Liver (tissue), 7 donors: ENCODE measurements at regions not wholly inside any gene's neighbourhood (a gene's known extent, or its start where the extent isn't known, plus 50 kb on each side); places are given as distances from the start of the nearest gene placed in this dataset.
A peak's percentile ranks its signal among the peaks of the same experiment; 100 is the strongest.

Experiments used
- DNase-seq: peaks from one replicate; pipeline ENCODE4 v3.0.0-alpha.2; 2017; ENCODE audit warnings: low spot score
- H3K27ac ChIP-seq, 2 donors: one replicate each; pipeline ENCODE4 v1.7.0; 2013; ENCODE audit warnings: inconsistent platforms in 2 of 2, low read length in 2 of 2, control low read depth in 1 of 2, low read depth in 1 of 2, mild to moderate bottlenecking in 1 of 2
- H3K27me3 ChIP-seq, 4 donors: one replicate each; pipeline versions ENCODE4 v1.6.1 to v1.7.0; 2013; ENCODE audit warnings: low read length in 3 of 4, inconsistent platforms in 1 of 4, mild to moderate bottlenecking in 1 of 4, moderate library complexity in 1 of 4; ENCODE audit not compliant: control insufficient read depth in 4 of 4, insufficient read depth in 4 of 4
- H3K36me3 ChIP-seq, 4 donors: one replicate each; pipeline versions ENCODE4 v1.6.1 to v1.7.0; 2013; ENCODE audit warnings: low read length in 3 of 4, mild to moderate bottlenecking in 3 of 4, low read depth in 1 of 4, moderate library complexity in 1 of 4; ENCODE audit not compliant: control insufficient read depth in 4 of 4, insufficient read depth in 3 of 4
- H3K4me1 ChIP-seq, 4 donors: one replicate each; pipeline versions ENCODE4 v1.6.1 to v1.7.0; 2013; ENCODE audit warnings: low read length in 3 of 4, mild to moderate bottlenecking in 3 of 4, moderate library complexity in 1 of 4; ENCODE audit not compliant: control insufficient read depth in 4 of 4, insufficient read depth in 4 of 4
- H3K4me3 ChIP-seq, 3 donors: one replicate each; pipeline versions ENCODE4 v1.6.1 to v1.7.0; 2013; ENCODE audit warnings: low read length in 3 of 3, control low read depth in 1 of 3, low read depth in 1 of 3, mild to moderate bottlenecking in 1 of 3
- H3K9ac ChIP-seq, 2 donors: one replicate each; pipeline ENCODE4 v1.7.0; 2013; ENCODE audit warnings: low read length in 2 of 2, mild to moderate bottlenecking in 2 of 2, moderate library complexity in 2 of 2, control low read depth in 1 of 2, low read depth in 1 of 2
- H3K9me3 ChIP-seq, 4 donors: one replicate each; pipeline versions ENCODE4 v1.6.1 to v1.7.0; 2013; ENCODE audit warnings: low read length in 3 of 4; ENCODE audit not compliant: control insufficient read depth in 4 of 4
- EGR1 ChIP-seq, 2 donors: IDR thresholded peaks; 2 replicates each; pipeline ENCODE4 v1.6.1; 2016 to 2018; ENCODE audit warnings: antibody characterized with exemption in 2 of 2, low read depth in 2 of 2
- FOXA1 ChIP-seq: IDR thresholded peaks from 2 replicates; pipeline ENCODE4 v1.6.1; 2016; ENCODE audit warnings: antibody characterized with exemption
- FOXA2 ChIP-seq: IDR thresholded peaks from 2 replicates; pipeline ENCODE4 v1.6.1; 2016; ENCODE audit warnings: antibody characterized with exemption
- GABPA ChIP-seq, 2 donors: IDR thresholded peaks in 1 of 2; conservative IDR thresholded peaks in 1 of 2; 2 replicates each; pipeline ENCODE4 v1.6.1; 2016; ENCODE audit warnings: antibody characterized with exemption in 2 of 2, mild to moderate bottlenecking in 1 of 2, moderate library complexity in 1 of 2
- HNF4A ChIP-seq, 2 donors: conservative IDR thresholded peaks; 2 replicates each; pipeline ENCODE4 v1.6.1; 2016; ENCODE audit warnings: antibody characterized with exemption in 2 of 2, mild to moderate bottlenecking in 2 of 2
- HNF4G ChIP-seq: IDR thresholded peaks from 2 replicates; pipeline ENCODE4 v1.6.1; 2016; ENCODE audit warnings: antibody characterized with exemption
- JUND ChIP-seq, 2 donors: IDR thresholded peaks; 2 replicates each; pipeline ENCODE4 v1.6.1; 2016; ENCODE audit warnings: antibody characterized with exemption in 2 of 2
- MAX ChIP-seq: IDR thresholded peaks from 2 replicates; pipeline ENCODE4 v1.6.1; 2016; ENCODE audit warnings: antibody characterized with exemption
- NR2F2 ChIP-seq: IDR thresholded peaks from 2 replicates; pipeline ENCODE4 v1.6.1; 2016; ENCODE audit warnings: antibody characterized with exemption
- RAD21 ChIP-seq, 2 donors: IDR thresholded peaks; 2 replicates each; pipeline ENCODE4 v1.6.1; 2016; ENCODE audit warnings: antibody characterized with exemption in 2 of 2, mild to moderate bottlenecking in 2 of 2
- RXRA ChIP-seq, 2 donors: IDR thresholded peaks; 2 replicates each; pipeline ENCODE4 v1.6.1; 2017 to 2018; ENCODE audit warnings: antibody characterized with exemption in 2 of 2, mild to moderate bottlenecking in 1 of 2
- SP1 ChIP-seq: IDR thresholded peaks from 2 replicates; pipeline ENCODE4 v1.6.1; 2018; ENCODE audit warnings: antibody characterized with exemption, mild to moderate bottlenecking
- TAF1 ChIP-seq: conservative IDR thresholded peaks from 2 replicates; pipeline ENCODE4 v1.6.1; 2016; ENCODE audit warnings: antibody characterized with exemption, mild to moderate bottlenecking
- YY1 ChIP-seq: IDR thresholded peaks from 2 replicates; pipeline ENCODE4 v1.6.1; 2016; ENCODE audit warnings: antibody characterized with exemption, mild to moderate bottlenecking
- TF ChIP-seq, protein P1 (sequence below): IDR thresholded peaks from 2 replicates; pipeline ENCODE4 v1.6.1; 2016; ENCODE audit warnings: antibody characterized with exemption
- TF ChIP-seq, protein P2 (sequence below): IDR thresholded peaks from 2 replicates; pipeline ENCODE4 v1.6.1; 2016; ENCODE audit warnings: antibody characterized with exemption
- TF ChIP-seq, protein P3 (sequence below): IDR thresholded peaks from 2 replicates; pipeline ENCODE4 v1.6.1; 2016; ENCODE audit warnings: antibody characterized with exemption, mild to moderate bottlenecking
- TF ChIP-seq, protein P4 (sequence below): fragments of 150-350 bp; IDR thresholded peaks from 2 replicates; pipeline ENCODE4 v1.5.1; 2017; ENCODE audit warnings: improper control_type of control experiment, low read depth, low read length; ENCODE audit not compliant: missing input control
- donor health status: healthy.
- donor health status: healthy.
- donor health status: healthy.
- donor health status: healthy.

GRCh38 chr2:71823526-71823925 lies 324.1 kb downstream of the CYP26B1 start:
- H3K9ac ChIP-seq: no peak overlapping the region
- H3K27me3 ChIP-seq: no peaks in the 10 kb centered on the region
- no peak overlapping the region for H3K4me3 ChIP-seq
- no peak overlapping the region for H3K27ac ChIP-seq
- no peaks in the 10 kb centered on the region for H3K36me3 ChIP-seq
- peaks cover 3 to 24% (median 14%) of the 10 kb centered on the region in 4 donors for H3K4me1 ChIP-seq
- no peak for DNase-seq
- no peaks in the 10 kb centered on the region for H3K9me3 ChIP-seq
- peak; percentile 53 to 62 for TF ChIP-seq HNF4A (conservative IDR thresholded peaks at IDR 0.05)
- peak in 1 of 2 donors; percentile 24 for TF ChIP-seq RXRA (IDR thresholded peaks at IDR 0.05)
- TF ChIP-seq JUND (IDR thresholded peaks at IDR 0.05): no peak
- TF ChIP-seq EGR1 (IDR thresholded peaks at IDR 0.05; ENCODE audit: low read depth in 2 of 2): no peak
- TF ChIP-seq YY1: no peak
- TF ChIP-seq HNF4G: no peak
- no peak for TF ChIP-seq FOXA2

DNA sequence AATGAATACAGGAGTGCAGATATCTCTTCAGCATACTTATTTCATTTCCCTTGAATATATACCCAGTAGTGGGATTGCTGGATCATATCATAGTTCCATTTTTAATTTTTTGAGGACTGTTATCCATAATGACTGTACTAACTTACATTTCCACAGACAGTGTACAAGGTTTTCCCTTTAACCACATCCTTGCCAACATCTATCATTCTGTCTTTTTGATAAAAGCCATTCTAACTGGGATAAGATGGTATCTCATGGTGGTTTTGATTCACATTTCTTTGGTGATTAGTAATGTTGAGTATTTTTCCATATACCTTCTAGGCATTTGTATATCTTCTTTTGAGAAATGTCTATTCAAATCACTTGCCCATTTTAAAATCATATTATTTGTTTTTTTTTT lies 325.2 kb downstream of the CYP26B1 start:
- TF ChIP-seq JUND (IDR thresholded peaks at IDR 0.05) (no peak), SP1 (no peak), RAD21 (IDR thresholded peaks at IDR 0.05) (no peak)
- TF ChIP-seq, protein P1, sequence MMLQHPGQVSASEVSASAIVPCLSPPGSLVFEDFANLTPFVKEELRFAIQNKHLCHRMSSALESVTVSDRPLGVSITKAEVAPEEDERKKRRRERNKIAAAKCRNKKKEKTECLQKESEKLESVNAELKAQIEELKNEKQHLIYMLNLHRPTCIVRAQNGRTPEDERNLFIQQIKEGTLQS: no peak
- no peaks in the 10 kb centered on the region for H3K27me3 ChIP-seq
- no peak for DNase-seq
- no peak overlapping the region for H3K9ac ChIP-seq
- H3K9me3 ChIP-seq: no peaks in the 10 kb centered on the region
- H3K4me1 ChIP-seq: peaks cover 3 to 24% (median 14%) of the 10 kb centered on the region in 4 donors
- no peak overlapping the region for H3K4me3 ChIP-seq
- H3K36me3 ChIP-seq: no peaks in the 10 kb centered on the region
- H3K27ac ChIP-seq: no peak overlapping the region

DNA sequence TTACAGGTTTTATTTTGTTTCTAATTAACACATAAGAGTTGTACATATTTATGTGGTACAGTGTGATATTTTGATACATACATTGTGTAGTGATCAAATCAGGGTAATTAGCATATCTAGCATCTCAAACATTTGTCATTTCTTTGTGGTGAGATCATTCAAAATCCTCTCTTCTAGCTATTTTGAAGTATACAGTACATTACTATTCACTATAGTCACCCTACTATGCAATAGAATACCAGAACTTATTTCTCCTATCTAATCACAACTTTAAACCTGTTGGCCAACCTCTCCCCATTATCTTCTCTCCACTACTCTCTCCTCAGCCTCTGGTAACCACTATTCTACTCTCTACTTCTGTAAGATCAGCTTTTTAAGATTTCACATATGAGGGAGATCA lies 325.8 kb downstream of the CYP26B1 start:
- Histone ChIP-seq H3K27me3 (no peaks in the 10 kb centered on the region), H3K9ac (no peak overlapping the region), H3K27ac (no peak overlapping the region), H3K4me1 (peaks cover 3 to 20% (median 14%) of the 10 kb centered on the region in 4 donors), H3K9me3 (no peaks in the 10 kb centered on the region), H3K36me3 (no peaks in the 10 kb centered on the region), H3K4me3 (no peak overlapping the region)
- TF ChIP-seq SP1 (no peak), RXRA (IDR thresholded peaks at IDR 0.05) (no peak), GABPA (IDR thresholded peaks at IDR 0.05 in 1 of 2, conservative IDR thresholded peaks at IDR 0.05 in 1 of 2) (no peak), EGR1 (IDR thresholded peaks at IDR 0.05; ENCODE audit: low read depth in 2 of 2) (no peak), RAD21 (IDR thresholded peaks at IDR 0.05) (no peak), MAX (no peak), NR2F2 (no peak), JUND (IDR thresholded peaks at IDR 0.05) (no peak), YY1 (no peak), TAF1 (no peak), HNF4A (conservative IDR thresholded peaks at IDR 0.05) (no peak), HNF4G (no peak), FOXA2 (no peak), FOXA1 (no peak)
- TF ChIP-seq, protein P2, sequence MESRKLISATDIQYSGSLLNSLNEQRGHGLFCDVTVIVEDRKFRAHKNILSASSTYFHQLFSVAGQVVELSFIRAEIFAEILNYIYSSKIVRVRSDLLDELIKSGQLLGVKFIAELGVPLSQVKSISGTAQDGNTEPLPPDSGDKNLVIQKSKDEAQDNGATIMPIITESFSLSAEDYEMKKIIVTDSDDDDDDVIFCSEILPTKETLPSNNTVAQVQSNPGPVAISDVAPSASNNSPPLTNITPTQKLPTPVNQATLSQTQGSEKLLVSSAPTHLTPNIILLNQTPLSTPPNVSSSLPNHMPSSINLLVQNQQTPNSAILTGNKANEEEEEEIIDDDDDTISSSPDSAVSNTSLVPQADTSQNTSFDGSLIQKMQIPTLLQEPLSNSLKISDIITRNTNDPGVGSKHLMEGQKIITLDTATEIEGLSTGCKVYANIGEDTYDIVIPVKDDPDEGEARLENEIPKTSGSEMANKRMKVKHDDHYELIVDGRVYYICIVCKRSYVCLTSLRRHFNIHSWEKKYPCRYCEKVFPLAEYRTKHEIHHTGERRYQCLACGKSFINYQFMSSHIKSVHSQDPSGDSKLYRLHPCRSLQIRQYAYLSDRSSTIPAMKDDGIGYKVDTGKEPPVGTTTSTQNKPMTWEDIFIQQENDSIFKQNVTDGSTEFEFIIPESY: no peak
- TF ChIP-seq, protein P3, sequence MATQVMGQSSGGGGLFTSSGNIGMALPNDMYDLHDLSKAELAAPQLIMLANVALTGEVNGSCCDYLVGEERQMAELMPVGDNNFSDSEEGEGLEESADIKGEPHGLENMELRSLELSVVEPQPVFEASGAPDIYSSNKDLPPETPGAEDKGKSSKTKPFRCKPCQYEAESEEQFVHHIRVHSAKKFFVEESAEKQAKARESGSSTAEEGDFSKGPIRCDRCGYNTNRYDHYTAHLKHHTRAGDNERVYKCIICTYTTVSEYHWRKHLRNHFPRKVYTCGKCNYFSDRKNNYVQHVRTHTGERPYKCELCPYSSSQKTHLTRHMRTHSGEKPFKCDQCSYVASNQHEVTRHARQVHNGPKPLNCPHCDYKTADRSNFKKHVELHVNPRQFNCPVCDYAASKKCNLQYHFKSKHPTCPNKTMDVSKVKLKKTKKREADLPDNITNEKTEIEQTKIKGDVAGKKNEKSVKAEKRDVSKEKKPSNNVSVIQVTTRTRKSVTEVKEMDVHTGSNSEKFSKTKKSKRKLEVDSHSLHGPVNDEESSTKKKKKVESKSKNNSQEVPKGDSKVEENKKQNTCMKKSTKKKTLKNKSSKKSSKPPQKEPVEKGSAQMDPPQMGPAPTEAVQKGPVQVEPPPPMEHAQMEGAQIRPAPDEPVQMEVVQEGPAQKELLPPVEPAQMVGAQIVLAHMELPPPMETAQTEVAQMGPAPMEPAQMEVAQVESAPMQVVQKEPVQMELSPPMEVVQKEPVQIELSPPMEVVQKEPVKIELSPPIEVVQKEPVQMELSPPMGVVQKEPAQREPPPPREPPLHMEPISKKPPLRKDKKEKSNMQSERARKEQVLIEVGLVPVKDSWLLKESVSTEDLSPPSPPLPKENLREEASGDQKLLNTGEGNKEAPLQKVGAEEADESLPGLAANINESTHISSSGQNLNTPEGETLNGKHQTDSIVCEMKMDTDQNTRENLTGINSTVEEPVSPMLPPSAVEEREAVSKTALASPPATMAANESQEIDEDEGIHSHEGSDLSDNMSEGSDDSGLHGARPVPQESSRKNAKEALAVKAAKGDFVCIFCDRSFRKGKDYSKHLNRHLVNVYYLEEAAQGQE: no peak
- TF ChIP-seq, protein P4, sequence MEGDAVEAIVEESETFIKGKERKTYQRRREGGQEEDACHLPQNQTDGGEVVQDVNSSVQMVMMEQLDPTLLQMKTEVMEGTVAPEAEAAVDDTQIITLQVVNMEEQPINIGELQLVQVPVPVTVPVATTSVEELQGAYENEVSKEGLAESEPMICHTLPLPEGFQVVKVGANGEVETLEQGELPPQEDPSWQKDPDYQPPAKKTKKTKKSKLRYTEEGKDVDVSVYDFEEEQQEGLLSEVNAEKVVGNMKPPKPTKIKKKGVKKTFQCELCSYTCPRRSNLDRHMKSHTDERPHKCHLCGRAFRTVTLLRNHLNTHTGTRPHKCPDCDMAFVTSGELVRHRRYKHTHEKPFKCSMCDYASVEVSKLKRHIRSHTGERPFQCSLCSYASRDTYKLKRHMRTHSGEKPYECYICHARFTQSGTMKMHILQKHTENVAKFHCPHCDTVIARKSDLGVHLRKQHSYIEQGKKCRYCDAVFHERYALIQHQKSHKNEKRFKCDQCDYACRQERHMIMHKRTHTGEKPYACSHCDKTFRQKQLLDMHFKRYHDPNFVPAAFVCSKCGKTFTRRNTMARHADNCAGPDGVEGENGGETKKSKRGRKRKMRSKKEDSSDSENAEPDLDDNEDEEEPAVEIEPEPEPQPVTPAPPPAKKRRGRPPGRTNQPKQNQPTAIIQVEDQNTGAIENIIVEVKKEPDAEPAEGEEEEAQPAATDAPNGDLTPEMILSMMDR: no peak
- TF ChIP-seq, protein P1: no peak
- DNase-seq: no peak
